IMR-90 (cell line): ENCODE measurements at regions not wholly inside any gene's neighbourhood (a gene's known extent, or its start where the extent isn't known, plus 50 kb on each side); places are given as distances from the start of the nearest gene placed in this dataset.

Experiments
- ATAC-seq: fragments of 200-7000 bp; cut with Tn5 transposase; 2 replicates; pipeline ENCODE4 v1.9.1; 2020; ENCODE audit warnings: low read depth, mild to moderate bottlenecking, moderate library complexity
- BruUV-seq: library from RNA; stranded (reverse); fragments of 400-500 nt; replicated peaks from 2 replicates; lab custom pipeline; 2021; lab: Mats Ljungman, UMichigan
- CTCF ChIA-PET: fragments of 300-600 bp; formaldehyde crosslinking; extraction: SDS; loops from one replicate; lab custom pipeline; 2021; ENCODE audit warnings: antibody characterized with exemption; lab: Yijun Ruan, JAX
- POLR2A ChIA-PET: fragments of 300-600 bp; sonication (Branson Sonifier 250); formaldehyde crosslinking; loops from one replicate; lab custom pipeline; 2022; ENCODE audit warnings: antibody characterized with exemption; ENCODE audit not compliant: unreplicated experiment; lab: Charles Lee
- DNase-seq: peaks from one replicate; pipeline ENCODE4 v3.0.0; 2013
- H2AFZ ChIP-seq: replicated peaks from 2 replicates; pipeline ENCODE3; 2013; ENCODE audit warnings: low read length, mild to moderate bottlenecking; ENCODE audit not compliant: poor library complexity
- H2AK5ac ChIP-seq: 2 replicates; pipeline ENCODE4 v1.6.1; 2013; ENCODE audit warnings: low read depth, low read length, inconsistent platforms
- H2AK9ac ChIP-seq: replicated peaks from 2 replicates; pipeline ENCODE3; 2013; ENCODE audit warnings: mild to moderate bottlenecking, low read depth, low read length, moderate library complexity; ENCODE audit not compliant: poor library complexity
- H2BK120ac ChIP-seq: 2 replicates; pipeline ENCODE4 v1.6.1; 2013; ENCODE audit warnings: low read depth, low read length, inconsistent platforms
- H2BK15ac ChIP-seq: 3 replicates; pipeline ENCODE4 v1.6.1; 2013; ENCODE audit warnings: low read depth, low read length, inconsistent platforms
- H2BK20ac ChIP-seq: 2 replicates; pipeline ENCODE4 v1.6.1; 2013; ENCODE audit warnings: low read depth, mild to moderate bottlenecking, inconsistent platforms, low read length, moderate library complexity
- H2BK5ac ChIP-seq: 2 replicates; pipeline ENCODE4 v1.6.1; 2013; ENCODE audit warnings: mild to moderate bottlenecking, low read depth, low read length, inconsistent platforms; ENCODE audit not compliant: poor library complexity, severe bottlenecking
- H3K14ac ChIP-seq: replicated peaks from 2 replicates; pipeline ENCODE4 v1.6.1; 2013; ENCODE audit warnings: low read depth, low read length, inconsistent platforms
- H3K18ac ChIP-seq: 2 replicates; pipeline ENCODE4 v1.6.1; 2013; ENCODE audit warnings: low read depth, low read length, control low read depth
- H3K23ac ChIP-seq: 2 replicates; pipeline ENCODE4 v1.6.1; 2013; ENCODE audit warnings: low read depth, low read length, inconsistent platforms
- H3K27ac ChIP-seq: 2 replicates; pipeline ENCODE4 v1.5.1; 2013; ENCODE audit warnings: mild to moderate bottlenecking, control low read depth, low read length; ENCODE audit not compliant: insufficient read depth
- H3K27me3 ChIP-seq: 2 replicates; pipeline ENCODE4 v1.6.1; 2013; ENCODE audit warnings: low read length; ENCODE audit not compliant: control insufficient read depth, insufficient read depth
- H3K36me3 ChIP-seq: 2 replicates; pipeline ENCODE4 v1.6.1; 2013; ENCODE audit warnings: low read length, mixed read lengths; ENCODE audit not compliant: control insufficient read depth, insufficient read depth
- H3K4ac ChIP-seq: 2 replicates; pipeline ENCODE4 v1.6.1; 2013; ENCODE audit warnings: low read depth, low read length, inconsistent platforms
- H3K4me1 ChIP-seq: 2 replicates; pipeline ENCODE4 v1.6.1; 2013; ENCODE audit warnings: low read length, mixed read lengths; ENCODE audit not compliant: control insufficient read depth, insufficient read depth
- H3K4me2 ChIP-seq: 2 replicates; pipeline ENCODE4 v1.6.1; 2013; ENCODE audit warnings: low read depth, mild to moderate bottlenecking, control low read depth, low read length, moderate library complexity
- H3K4me3 ChIP-seq: 2 replicates; pipeline ENCODE4 v1.5.1; 2013; ENCODE audit warnings: low read depth, mild to moderate bottlenecking, control low read depth, low read length, moderate library complexity; ENCODE audit not compliant: insufficient read depth
- H3K56ac ChIP-seq: 2 replicates; pipeline ENCODE4 v1.6.1; 2013; ENCODE audit warnings: low read length, inconsistent platforms; ENCODE audit not compliant: insufficient read depth; ENCODE audit errors: extremely low read depth
- H3K79me1 ChIP-seq, 2 experiments: 2 replicates each; pipeline ENCODE4 v1.6.1; 2013; ENCODE audit warnings: low read length in 2 of 2, inconsistent platforms in 1 of 2, low read depth in 1 of 2
- H3K9ac ChIP-seq: 2 replicates; pipeline ENCODE4 v1.6.1; 2013; ENCODE audit warnings: low read depth, low read length, control low read depth
- H3K9me1 ChIP-seq: 2 replicates; pipeline ENCODE4 v1.6.1; 2013; ENCODE audit warnings: low read length, inconsistent platforms; ENCODE audit not compliant: insufficient read depth
- H3K9me3 ChIP-seq: 2 replicates; pipeline ENCODE4 v1.6.1; 2013; ENCODE audit warnings: low read length; ENCODE audit not compliant: control insufficient read depth, insufficient read depth
- H4K20me1 ChIP-seq: 2 replicates; pipeline ENCODE4 v1.6.1; 2013; ENCODE audit warnings: low read length, inconsistent platforms; ENCODE audit not compliant: insufficient read depth
- H4K5ac ChIP-seq: 2 replicates; pipeline ENCODE4 v1.6.1; 2013; ENCODE audit warnings: mild to moderate bottlenecking, low read depth, low read length, control low read depth
- H4K8ac ChIP-seq, 2 experiments: 2 replicates each; pipeline ENCODE4 v1.6.1; 2013; ENCODE audit warnings: low read depth in 2 of 2, low read length in 2 of 2, control low read depth in 1 of 2, inconsistent platforms in 1 of 2
- H4K91ac ChIP-seq: 2 replicates; pipeline ENCODE4 v1.6.1; 2013; ENCODE audit warnings: low read depth, low read length, inconsistent platforms; ENCODE audit not compliant: insufficient read depth
- BHLHE40 ChIP-seq: fragments of 150-350 bp; IDR thresholded peaks from 2 replicates; pipeline ENCODE4 v1.6.1; 2016; ENCODE audit warnings: mild to moderate bottlenecking, low read depth, low read length
- CEBPB ChIP-seq: IDR thresholded peaks from 2 replicates; pipeline ENCODE4 v1.6.1; 2012; ENCODE audit warnings: low read depth, low read length, improper control_type of control experiment
- CHD1 ChIP-seq: IDR thresholded peaks from 2 replicates; pipeline ENCODE4 v1.6.1; 2012; ENCODE audit warnings: low read depth, low read length, improper control_type of control experiment
- FOS ChIP-seq: fragments of 150-350 bp; IDR thresholded peaks from 2 replicates; pipeline ENCODE4 v1.6.1; 2016; ENCODE audit warnings: low read depth, low read length
- MAFK ChIP-seq: IDR thresholded peaks from 2 replicates; pipeline ENCODE4 v1.6.1; 2012; ENCODE audit warnings: low read depth, low read length, improper control_type of control experiment
- MAZ ChIP-seq: IDR thresholded peaks from 2 replicates; pipeline ENCODE4 v1.6.1; 2012; ENCODE audit warnings: low read depth, mild to moderate bottlenecking, low read length, improper control_type of control experiment, moderate library complexity, borderline replicate concordance
- RAD21 ChIP-seq: IDR thresholded peaks from 2 replicates; pipeline ENCODE4 v1.6.1; 2012; ENCODE audit warnings: low read length, improper control_type of control experiment
- RFX5 ChIP-seq: IDR thresholded peaks from 2 replicates; pipeline ENCODE4 v1.8.0; 2012; ENCODE audit warnings: low read depth, mild to moderate bottlenecking, low read length, moderate library complexity
- WGBS, 2 experiments: methylation state at CpG; one replicate each; pipeline versions ENCODE4 v1.1.5 to v1.1.7; 2013; ENCODE audit warnings: missing lambda C conversion rate in 2 of 2; ENCODE audit not compliant: insufficient read length in 1 of 2; ENCODE audit errors: extremely low coverage in 2 of 2; 5-methylcytosine and 5-hydroxymethylcytosine counted together
- dilution Hi-C: fragments of 300-500 bp; cut with HindIII; formaldehyde crosslinking; loops from one replicate; pipeline ENCODE4 v1.14.3; 2018; ENCODE audit warnings: low sequenced_read_pairs; ENCODE audit not compliant: unreplicated experiment
- in situ Hi-C: fragments of 300-500 bp; cut with MboI; formaldehyde crosslinking; loops from 3 replicates; pipeline ENCODE4 v1.14.3; 2019; ENCODE audit warnings: low sequenced_read_pairs, inconsistent platforms, mixed read lengths
- intact Hi-C: fragments of 100-400 bp; cut with micrococcal nuclease; formaldehyde crosslinking; loops from 2 replicates; pipeline ENCODE4 v1.10.0; 2022
- TF ChIP-seq, protein P1 (sequence below): fragments of 150-350 bp; IDR thresholded peaks from 2 replicates; pipeline ENCODE4 v1.6.1; 2016; ENCODE audit warnings: low read depth, mild to moderate bottlenecking, low read length, moderate library complexity, borderline replicate concordance

DNA sequence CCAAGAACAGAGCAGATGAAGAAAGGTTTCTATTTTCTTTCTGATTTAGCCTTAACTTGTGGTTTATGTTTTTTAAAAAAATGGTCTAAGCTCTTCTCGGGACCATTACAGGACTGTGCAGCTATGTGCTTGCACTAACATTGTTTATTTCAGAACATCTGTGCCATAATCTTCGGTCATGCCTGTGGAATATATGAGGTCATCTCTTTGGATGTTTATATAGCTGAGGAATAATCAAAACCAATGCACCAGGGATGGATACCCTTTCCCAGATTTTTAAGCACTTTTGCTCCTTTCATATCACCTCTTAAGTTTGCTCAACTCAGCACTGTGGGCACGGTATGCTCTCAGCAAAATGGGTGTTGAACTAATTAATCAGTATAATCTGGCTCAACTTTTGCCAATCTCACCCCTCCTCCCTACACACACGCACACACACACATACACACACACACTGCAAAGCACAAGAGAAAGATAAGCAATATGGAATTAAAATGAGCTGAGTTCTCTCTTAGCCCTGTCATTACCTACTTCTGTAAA is 268.5 kb upstream of the TMC3 start:
- Histone ChIP-seq H3K9me3 (no peaks in the 10 kb centered on the region), H3K56ac (peak overlapping the region; percentile 22), H2AK5ac (no peak overlapping the region), H3K23ac (peak overlapping the region; percentile 31; the same call in 1 of the 2 replicates), H3K27ac (peak overlapping the region; percentile 93; the same call in 1 of the 2 replicates), H3K27me3 (no peaks in the 10 kb centered on the region), H3K9me1 (peaks cover 3% of the 10 kb centered on the region; the same call in 1 of the 2 replicates), H3K36me3 (no peaks in the 10 kb centered on the region), H2BK5ac (peak overlapping the region; percentile 51), H3K14ac (no peak overlapping the region), H2AFZ (no peak overlapping the region), H2AK9ac (no peak overlapping the region), H2BK120ac (peak overlapping the region; percentile 85), H2BK20ac (peak overlapping the region; percentile 23; the same call in 1 of the 2 replicates), H4K20me1 (no peaks in the 10 kb centered on the region), H4K5ac (peak overlapping the region; percentile 93; the same call in 1 of the 2 replicates), H4K91ac (peak overlapping the region; percentile 50), H4K8ac (peak overlapping the region in 1 of 2 experiments; percentile 57; a peak in 3 of 4 replicates), H3K4ac (peak overlapping the region; percentile 81; the same call in 1 of the 2 replicates), H3K79me1 (no peaks in the 10 kb centered on the region), H3K4me1 (peaks cover 11% of the 10 kb centered on the region), H3K4me2 (peak overlapping the region; percentile 34), H3K4me3 (no peak overlapping the region), H2BK15ac (0 out of 3 replicates have a peak overlapping the region, but pooled peaks have one; percentile 16), H3K18ac (peak overlapping the region; percentile 96), H3K9ac (peak overlapping the region; percentile 28; the same call in 1 of the 2 replicates)
- no peak for TF ChIP-seq RFX5
- no peak for TF ChIP-seq MAFK
- TF ChIP-seq, protein P1, sequence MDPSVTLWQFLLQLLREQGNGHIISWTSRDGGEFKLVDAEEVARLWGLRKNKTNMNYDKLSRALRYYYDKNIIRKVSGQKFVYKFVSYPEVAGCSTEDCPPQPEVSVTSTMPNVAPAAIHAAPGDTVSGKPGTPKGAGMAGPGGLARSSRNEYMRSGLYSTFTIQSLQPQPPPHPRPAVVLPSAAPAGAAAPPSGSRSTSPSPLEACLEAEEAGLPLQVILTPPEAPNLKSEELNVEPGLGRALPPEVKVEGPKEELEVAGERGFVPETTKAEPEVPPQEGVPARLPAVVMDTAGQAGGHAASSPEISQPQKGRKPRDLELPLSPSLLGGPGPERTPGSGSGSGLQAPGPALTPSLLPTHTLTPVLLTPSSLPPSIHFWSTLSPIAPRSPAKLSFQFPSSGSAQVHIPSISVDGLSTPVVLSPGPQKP, result no peak
- TF ChIP-seq RAD21, result no peak
- no peak for TF ChIP-seq MAZ
- TF ChIP-seq CEBPB, result no peak; the same call in 1 of the 2 replicates
- no peak; the same call in 1 of the 2 replicates for TF ChIP-seq BHLHE40
- TF ChIP-seq FOS, result no peak
- no peak for TF ChIP-seq CHD1
- in situ Hi-C loops, result no loop called here
- WGBS, 2 experiments, result no CpG with 5 or more reads among the region's 4 CpGs
- CTCF ChIA-PET, result no interaction called here
- POLR2A ChIA-PET, result interaction anchor here (0.6 kb wide), 1 partner anchor 449 kb away, joined by 3 read pairs; no protein-coding TSS in a partner anchor
- no TSS peak for BruUV-seq
- DNase-seq, result peak; percentile 97
- intact Hi-C loops, result loop anchor here (1.0 to 5.0 kb wide), 4 partner anchors 160 to 555 kb away; partner anchors contain the start of gene MEX3B
- dilution Hi-C loops, result no loop called here
- ATAC-seq, result peak; percentile 95
